ENCODE measurements at regions not wholly inside any gene's neighbourhood (a gene's known extent, or its start where the extent isn't known, plus 50 kb on each side); places are given as distances from the start of the nearest gene placed in this dataset.
A peak's percentile ranks its signal among the peaks of the same experiment; 100 is the strongest.

DNA sequence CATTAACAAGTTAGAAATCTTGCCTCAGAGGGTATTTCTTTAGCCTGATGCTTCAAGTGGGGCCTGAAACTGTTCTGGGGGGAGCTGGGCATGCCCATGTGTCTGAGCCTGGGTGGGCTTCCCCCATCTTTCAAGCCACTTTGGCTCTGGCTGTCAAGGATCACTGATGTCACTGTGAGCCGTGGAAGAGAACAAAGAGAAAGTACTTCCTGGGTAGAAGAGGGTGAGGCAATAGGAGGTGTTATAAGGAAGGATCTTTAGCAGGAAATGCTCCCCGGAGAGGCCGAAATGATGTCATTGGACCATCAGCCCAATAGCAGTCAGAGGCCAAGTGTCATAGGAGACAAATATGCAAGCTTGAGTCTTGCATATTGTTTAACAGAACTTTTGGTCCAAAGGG, 228.4 kb upstream of the MEX3C start:
- TF ChIP-seq POLR2A (IDR thresholded peaks at IDR 0.05) = no peak
- no peak for TF ChIP-seq EP300 (IDR thresholded peaks at IDR 0.05)
- TF ChIP-seq, protein P1, sequence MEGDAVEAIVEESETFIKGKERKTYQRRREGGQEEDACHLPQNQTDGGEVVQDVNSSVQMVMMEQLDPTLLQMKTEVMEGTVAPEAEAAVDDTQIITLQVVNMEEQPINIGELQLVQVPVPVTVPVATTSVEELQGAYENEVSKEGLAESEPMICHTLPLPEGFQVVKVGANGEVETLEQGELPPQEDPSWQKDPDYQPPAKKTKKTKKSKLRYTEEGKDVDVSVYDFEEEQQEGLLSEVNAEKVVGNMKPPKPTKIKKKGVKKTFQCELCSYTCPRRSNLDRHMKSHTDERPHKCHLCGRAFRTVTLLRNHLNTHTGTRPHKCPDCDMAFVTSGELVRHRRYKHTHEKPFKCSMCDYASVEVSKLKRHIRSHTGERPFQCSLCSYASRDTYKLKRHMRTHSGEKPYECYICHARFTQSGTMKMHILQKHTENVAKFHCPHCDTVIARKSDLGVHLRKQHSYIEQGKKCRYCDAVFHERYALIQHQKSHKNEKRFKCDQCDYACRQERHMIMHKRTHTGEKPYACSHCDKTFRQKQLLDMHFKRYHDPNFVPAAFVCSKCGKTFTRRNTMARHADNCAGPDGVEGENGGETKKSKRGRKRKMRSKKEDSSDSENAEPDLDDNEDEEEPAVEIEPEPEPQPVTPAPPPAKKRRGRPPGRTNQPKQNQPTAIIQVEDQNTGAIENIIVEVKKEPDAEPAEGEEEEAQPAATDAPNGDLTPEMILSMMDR (IDR thresholded peaks at IDR 0.05) = no peak
- Histone ChIP-seq H3K4me3 (no peak overlapping the region), H3K36me3 (no peaks in the 10 kb centered on the region), H3K4me1 (peaks cover 0 to 5% (median 0%) of the 10 kb centered on the region in 4 donors), H3K27ac (peak overlapping the region in 1 of 4 donors; percentile 29), H3K9me3 (no peaks in the 10 kb centered on the region), H3K27me3 (no peaks in the 10 kb centered on the region)
- DNase-seq (ENCODE audit: low spot score in 2 of 2) = no peak
- 50 to 54% methylated on average over 3 of the region's 3 CpGs for WGBS, 2 donors

DNA sequence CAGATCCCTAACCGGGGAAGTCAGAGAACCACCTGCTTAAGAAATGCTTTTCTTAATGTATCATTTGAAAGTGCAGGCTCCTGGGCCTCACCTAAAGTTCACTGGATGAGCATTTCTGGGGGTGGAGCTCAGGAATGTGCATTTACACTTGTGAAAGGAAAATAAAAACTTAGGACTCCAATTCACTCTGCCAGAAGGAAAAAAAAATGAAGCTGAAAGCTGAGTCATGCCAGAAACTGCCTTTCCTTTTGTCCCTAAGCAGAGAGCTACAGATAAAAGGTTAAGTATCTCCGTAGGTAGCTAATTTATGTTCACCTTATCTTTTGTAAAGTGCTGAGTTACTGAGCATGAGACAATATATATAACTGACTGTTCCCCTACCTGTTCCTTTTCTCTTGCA, 229.5 kb upstream of the MEX3C start:
- no peaks in the 10 kb centered on the region for H3K27me3 ChIP-seq
- no peak for TF ChIP-seq POLR2A (IDR thresholded peaks at IDR 0.05)
- TF ChIP-seq, protein P1 (IDR thresholded peaks at IDR 0.05) = no peak
- no peak for TF ChIP-seq EP300 (IDR thresholded peaks at IDR 0.05)
- peaks cover 0 to 5% (median 0%) of the 10 kb centered on the region in 4 donors for H3K4me1 ChIP-seq
- no peak overlapping the region for H3K27ac ChIP-seq
- no peak for DNase-seq (ENCODE audit: low spot score in 2 of 2)
- 59 to 64% methylated on average over 2 of the region's 2 CpGs for WGBS, 2 donors
- no peaks in the 10 kb centered on the region for H3K36me3 ChIP-seq
- no peaks in the 10 kb centered on the region for H3K9me3 ChIP-seq
- no peak overlapping the region for H3K4me3 ChIP-seq

DNA sequence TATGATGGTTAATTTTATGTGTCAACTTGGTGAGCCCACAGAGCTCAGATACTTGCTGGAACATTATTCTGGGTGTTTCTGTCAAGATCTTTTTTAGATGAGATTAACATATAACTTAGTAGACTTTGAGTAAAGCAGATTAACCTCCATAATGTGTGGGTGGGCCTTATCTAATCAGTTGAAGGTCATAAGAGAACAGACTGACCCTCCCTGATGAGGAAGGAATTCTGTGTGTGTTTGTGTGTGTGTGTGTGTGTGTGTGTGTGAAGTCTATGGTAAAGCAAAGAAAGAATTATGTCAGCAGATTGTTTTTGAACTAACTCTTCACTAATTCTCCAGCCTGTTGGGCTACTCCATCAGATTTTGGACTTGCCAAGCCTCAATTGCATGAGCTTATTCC, 232.2 kb upstream of the MEX3C start:
- Histone ChIP-seq H3K27ac (no peak overlapping the region), H3K4me1 (peaks cover 0 to 5% (median 0%) of the 10 kb centered on the region in 4 donors), H3K9me3 (no peaks in the 10 kb centered on the region), H3K4me3 (no peak overlapping the region), H3K36me3 (no peaks in the 10 kb centered on the region), H3K27me3 (no peaks in the 10 kb centered on the region)
- TF ChIP-seq EP300 (IDR thresholded peaks at IDR 0.05) (no peak), POLR2A (IDR thresholded peaks at IDR 0.05) (no peak)
- TF ChIP-seq, protein P1 (IDR thresholded peaks at IDR 0.05) = no peak
- DNase-seq (ENCODE audit: low spot score in 2 of 2) = no peak

DNA sequence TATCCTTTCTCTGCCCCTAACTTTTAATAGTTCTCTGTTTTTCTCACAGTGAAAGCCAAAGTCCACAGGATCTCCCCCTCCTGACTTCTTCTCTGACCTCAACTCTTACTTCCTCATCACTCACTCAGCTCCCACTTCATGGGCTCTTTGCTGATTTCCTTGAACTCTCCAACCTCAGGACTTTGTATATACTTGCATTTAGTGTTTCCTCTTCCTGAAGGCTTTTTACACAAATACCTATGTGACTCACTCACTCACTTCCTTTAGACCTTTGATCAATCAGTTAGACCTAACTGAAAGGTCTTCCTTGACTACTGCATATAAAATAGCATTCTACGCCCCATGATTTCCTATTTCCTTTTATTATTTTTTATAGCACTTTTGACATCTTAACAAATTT, 233.1 kb upstream of the MEX3C start:
- TF ChIP-seq, protein P1 (IDR thresholded peaks at IDR 0.05) = no peak
- TF ChIP-seq POLR2A (IDR thresholded peaks at IDR 0.05) (no peak), EP300 (IDR thresholded peaks at IDR 0.05) (no peak)
- Histone ChIP-seq H3K4me3 (no peak overlapping the region), H3K27ac (no peak overlapping the region), H3K4me1 (peaks cover 0 to 5% (median 0%) of the 10 kb centered on the region in 4 donors), H3K27me3 (no peaks in the 10 kb centered on the region), H3K9me3 (no peaks in the 10 kb centered on the region), H3K36me3 (no peaks in the 10 kb centered on the region)
- 82 to 96% methylated on average over 1 of the region's 1 CpG for WGBS, 2 donors
- no peak for DNase-seq (ENCODE audit: low spot score in 2 of 2)

DNA sequence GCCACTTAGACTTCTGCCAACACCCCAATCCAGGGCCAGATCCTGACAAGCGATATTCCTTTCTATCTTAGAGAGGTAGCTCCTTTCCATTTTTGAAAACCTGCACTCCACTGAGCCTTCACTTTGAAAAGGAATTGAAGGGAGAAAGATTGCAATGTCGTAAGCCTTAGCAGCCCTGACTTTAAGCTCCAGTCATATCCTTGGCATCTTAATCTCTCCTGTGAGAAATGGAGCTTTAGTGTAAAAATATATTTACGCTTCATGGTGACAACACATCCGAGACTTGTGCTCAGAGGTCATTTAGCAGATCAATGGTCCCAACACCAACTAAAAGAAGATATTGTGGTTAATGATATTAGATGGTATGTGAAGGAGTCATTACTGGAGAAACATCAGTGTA, 235.8 kb upstream of the MEX3C start:
- Histone ChIP-seq H3K27ac (no peak overlapping the region), H3K27me3 (no peaks in the 10 kb centered on the region), H3K9me3 (no peaks in the 10 kb centered on the region), H3K4me1 (no peaks in the 10 kb centered on the region), H3K36me3 (no peaks in the 10 kb centered on the region), H3K4me3 (no peak overlapping the region)
- 79 to 85% methylated on average over 4 of the region's 4 CpGs for WGBS, 2 donors
- no peak for DNase-seq (ENCODE audit: low spot score in 2 of 2)
- TF ChIP-seq POLR2A (IDR thresholded peaks at IDR 0.05) = no peak
- TF ChIP-seq EP300 (IDR thresholded peaks at IDR 0.05) = no peak
- TF ChIP-seq, protein P1 (IDR thresholded peaks at IDR 0.05) = no peak
